Keratinocyte (primary cell): ENCODE measurements at regions not wholly inside any gene's neighbourhood (a gene's known extent, or its start where the extent isn't known, plus 50 kb on each side); places are given as distances from the start of the nearest gene placed in this dataset.
A peak's percentile ranks its signal among the peaks of the same experiment; 100 is the strongest.

Experiments used
- DNase-seq: peaks from one replicate; pipeline ENCODE4 v3.0.0-alpha.2; 2011; ENCODE audit warnings: low read depth, missing footprints, low spot score
- FAIRE-seq: peaks from 2 replicates; lab custom pipeline; 2011; peaks lifted over from hg19 to GRCh38; lab: Jason Lieb, UNC
- H2AFZ ChIP-seq: 2 replicates; pipeline ENCODE4 v1.6.0; 2012; ENCODE audit warnings: low read length, control low read depth, inconsistent platforms; ENCODE audit not compliant: control insufficient read depth
- H3K27ac ChIP-seq: 2 replicates; pipeline ENCODE4 v1.5.1; 2011; ENCODE audit warnings: low read length; ENCODE audit not compliant: control insufficient read depth, insufficient read depth
- H3K27me3 ChIP-seq: 3 replicates; pipeline ENCODE4 v1.6.0; 2011; ENCODE audit warnings: low read length; ENCODE audit not compliant: control insufficient read depth, insufficient read depth; ENCODE audit errors: extremely low read depth
- H3K36me3 ChIP-seq, 2 experiments: 2 replicates in 1 of 2; 3 replicates in 1 of 2; pipeline ENCODE4 v1.5.1; 2011; ENCODE audit warnings: low read length in 2 of 2, mild to moderate bottlenecking in 1 of 2; ENCODE audit not compliant: control insufficient read depth in 2 of 2, insufficient read depth in 2 of 2; ENCODE audit errors: extremely low read depth in 1 of 2
- H3K4me1 ChIP-seq: 3 replicates; pipeline ENCODE4 v1.5.1; 2011; ENCODE audit warnings: low read length; ENCODE audit not compliant: control insufficient read depth, insufficient read depth; ENCODE audit errors: extremely low read depth
- H3K4me2 ChIP-seq: 3 replicates; pipeline ENCODE4 v1.6.0; 2011; ENCODE audit warnings: low read depth, low read length; ENCODE audit not compliant: control insufficient read depth, insufficient read depth; ENCODE audit errors: extremely low read depth
- H3K4me3 ChIP-seq, 3 experiments: fragments of 200-600 bp in 1 of 3; sonication (generic) in 1 of 3; 2 replicates in 2 of 3; 3 replicates in 1 of 3; pipeline ENCODE4 v1.5.1; 2011 to 2016; ENCODE audit warnings: low read length in 3 of 3, mild to moderate bottlenecking in 3 of 3, control low read depth in 2 of 3, inconsistent platforms in 1 of 3, low read depth in 1 of 3, mixed read lengths in 1 of 3, mixed run types in 1 of 3, moderate library complexity in 1 of 3; ENCODE audit not compliant: control insufficient read depth in 2 of 3, insufficient read depth in 2 of 3; ENCODE audit errors: extremely low read depth in 1 of 3
- H3K79me2 ChIP-seq: 2 replicates; pipeline ENCODE4 v1.6.0; 2012; ENCODE audit warnings: low read length; ENCODE audit not compliant: control insufficient read depth, insufficient read depth
- H3K9ac ChIP-seq: 3 replicates; pipeline ENCODE4 v1.6.0; 2011; ENCODE audit warnings: low read length; ENCODE audit not compliant: control insufficient read depth, insufficient read depth; ENCODE audit errors: extremely low read depth
- H3K9me1 ChIP-seq: 3 replicates; pipeline ENCODE4 v1.6.0; 2011; ENCODE audit warnings: low read length; ENCODE audit not compliant: control insufficient read depth, insufficient read depth; ENCODE audit errors: extremely low read depth
- H3K9me3 ChIP-seq: 2 replicates; pipeline ENCODE4 v1.5.1; 2012; ENCODE audit warnings: low read depth, low read length; ENCODE audit not compliant: control insufficient read depth
- H4K20me1 ChIP-seq: 3 replicates; pipeline ENCODE4 v1.6.0; 2011; ENCODE audit warnings: low read length; ENCODE audit not compliant: control insufficient read depth, insufficient read depth; ENCODE audit errors: extremely low read depth
- EZH2 ChIP-seq: IDR thresholded peaks from one replicate; pipeline ENCODE4 v1.6.1; 2012; ENCODE audit warnings: inconsistent platforms, mild to moderate bottlenecking, low read length, moderate library complexity
- dilution Hi-C: fragments of 300-500 bp; cut with MboI; formaldehyde crosslinking; loops from one replicate; pipeline ENCODE4 v1.7.0; 2020; ENCODE audit warnings: low sequenced_read_pairs; ENCODE audit not compliant: extremely low pct_ligation_motif_present
- TF ChIP-seq, protein P1 (sequence below), 3 experiments: IDR thresholded peaks in 1 of 3; conservative IDR thresholded peaks in 1 of 3; optimal IDR thresholded peaks in 1 of 3; 2 replicates in 2 of 3; 3 replicates in 1 of 3; pipeline versions ENCODE3 to v1.5.1; 2011; ENCODE audit warnings: low read length in 3 of 3, mild to moderate bottlenecking in 3 of 3, moderate library complexity in 2 of 3, control low read depth in 1 of 3, inconsistent platforms in 1 of 3; ENCODE audit not compliant: insufficient read depth in 2 of 3; ENCODE audit errors: extremely low read depth in 1 of 3

DNA sequence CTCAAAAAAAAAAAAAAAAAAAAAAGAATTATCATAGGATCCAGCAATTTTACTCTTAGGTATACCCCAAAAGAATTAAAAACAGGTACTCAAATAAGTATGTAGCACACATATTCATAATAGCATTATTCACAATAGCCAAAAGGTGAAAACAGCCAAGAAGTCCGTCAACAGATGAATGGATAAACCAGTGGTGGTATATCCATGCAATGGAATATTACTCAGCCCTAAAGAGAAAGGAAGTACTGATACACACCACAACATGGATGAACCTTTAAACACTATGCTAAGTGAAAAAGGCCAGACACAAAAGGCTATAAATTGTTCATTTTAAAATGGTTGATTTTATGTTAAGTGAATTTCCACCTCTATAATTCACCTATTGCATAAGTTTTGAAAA, 804.8 kb upstream of the AUTS2 start:
- Histone ChIP-seq H2AFZ (no peak overlapping the region), H3K9me3 (no peaks in the 10 kb centered on the region), H3K9me1 (no peaks in the 10 kb centered on the region), H3K36me3 (no peaks in the 10 kb centered on the region), H4K20me1 (no peaks in the 10 kb centered on the region), H3K27me3 (no peaks in the 10 kb centered on the region), H3K27ac (no peak overlapping the region), H3K9ac (no peak overlapping the region), H3K4me2 (no peak overlapping the region), H3K79me2 (no peaks in the 10 kb centered on the region), H3K4me1 (no peaks in the 10 kb centered on the region), H3K4me3 (no peak overlapping the region)
- DNase-seq (no peak), FAIRE-seq (no peak)
- TF ChIP-seq, protein P1, sequence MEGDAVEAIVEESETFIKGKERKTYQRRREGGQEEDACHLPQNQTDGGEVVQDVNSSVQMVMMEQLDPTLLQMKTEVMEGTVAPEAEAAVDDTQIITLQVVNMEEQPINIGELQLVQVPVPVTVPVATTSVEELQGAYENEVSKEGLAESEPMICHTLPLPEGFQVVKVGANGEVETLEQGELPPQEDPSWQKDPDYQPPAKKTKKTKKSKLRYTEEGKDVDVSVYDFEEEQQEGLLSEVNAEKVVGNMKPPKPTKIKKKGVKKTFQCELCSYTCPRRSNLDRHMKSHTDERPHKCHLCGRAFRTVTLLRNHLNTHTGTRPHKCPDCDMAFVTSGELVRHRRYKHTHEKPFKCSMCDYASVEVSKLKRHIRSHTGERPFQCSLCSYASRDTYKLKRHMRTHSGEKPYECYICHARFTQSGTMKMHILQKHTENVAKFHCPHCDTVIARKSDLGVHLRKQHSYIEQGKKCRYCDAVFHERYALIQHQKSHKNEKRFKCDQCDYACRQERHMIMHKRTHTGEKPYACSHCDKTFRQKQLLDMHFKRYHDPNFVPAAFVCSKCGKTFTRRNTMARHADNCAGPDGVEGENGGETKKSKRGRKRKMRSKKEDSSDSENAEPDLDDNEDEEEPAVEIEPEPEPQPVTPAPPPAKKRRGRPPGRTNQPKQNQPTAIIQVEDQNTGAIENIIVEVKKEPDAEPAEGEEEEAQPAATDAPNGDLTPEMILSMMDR (optimal IDR thresholded peaks at IDR 0.05 in 1 of 3, IDR thresholded peaks at IDR 0.05 in 1 of 3, conservative IDR thresholded peaks at IDR 0.05 in 1 of 3; ENCODE audit: extremely low read depth in 1 of 3, insufficient read depth in 2 of 3, low read length in 3 of 3) = no peak
- TF ChIP-seq EZH2 = no peak
- dilution Hi-C loops = no loop called here

DNA sequence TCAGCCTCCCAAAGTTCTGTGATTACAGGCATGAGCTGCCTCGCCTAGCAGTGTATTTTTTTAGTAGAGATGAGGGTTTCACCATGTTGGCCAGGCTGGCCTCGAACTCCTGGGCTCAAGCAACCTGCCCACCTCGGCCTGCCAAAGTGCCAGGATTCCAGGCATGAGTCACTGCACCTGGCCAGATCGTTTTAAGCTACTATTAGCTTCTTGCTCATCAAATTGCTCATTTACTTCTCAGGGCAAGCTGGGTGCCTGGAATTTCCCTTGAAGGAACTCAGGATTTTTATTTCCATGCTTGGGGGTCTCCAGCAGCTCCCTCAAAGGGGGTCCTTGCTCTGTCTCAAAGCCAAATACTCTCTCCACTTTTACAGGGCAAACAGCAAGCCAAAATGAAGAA, 798.0 kb upstream of the AUTS2 start:
- no peaks in the 10 kb centered on the region for H3K9me1 ChIP-seq
- dilution Hi-C loops = no loop called here
- no peak overlapping the region for H2AFZ ChIP-seq
- no peaks in the 10 kb centered on the region for H3K36me3 ChIP-seq
- FAIRE-seq (peak; percentile 26), DNase-seq (peak; percentile 5)
- no peak overlapping the region for H3K4me3 ChIP-seq
- no peak overlapping the region for H3K27ac ChIP-seq
- no peaks in the 10 kb centered on the region for H4K20me1 ChIP-seq
- no peaks in the 10 kb centered on the region for H3K27me3 ChIP-seq
- no peak overlapping the region for H3K4me2 ChIP-seq
- H3K4me1 ChIP-seq = peaks cover 2% of the 10 kb centered on the region
- H3K9ac ChIP-seq = no peak overlapping the region
- H3K9me3 ChIP-seq = peaks cover 2% of the 10 kb centered on the region
- H3K79me2 ChIP-seq = no peaks in the 10 kb centered on the region
- TF ChIP-seq EZH2 = no peak
- TF ChIP-seq, protein P1 (optimal IDR thresholded peaks at IDR 0.05 in 1 of 3, IDR thresholded peaks at IDR 0.05 in 1 of 3, conservative IDR thresholded peaks at IDR 0.05 in 1 of 3; ENCODE audit: extremely low read depth in 1 of 3, insufficient read depth in 2 of 3, low read length in 3 of 3) = no peak
